DND-41 (cell line): ENCODE measurements at regions not wholly inside any gene's neighbourhood (a gene's known extent, or its start where the extent isn't known, plus 50 kb on each side); places are given as distances from the start of the nearest gene placed in this dataset.

Experiments used
- ATAC-seq: fragments of 200-7000 bp; cut with Tn5 transposase; 3 replicates; pipeline ENCODE4 v1.9.1; 2021; ENCODE audit warnings: low read depth; ENCODE audit not compliant: insufficient read depth
- DNase-seq: peaks from one replicate; pipeline ENCODE4 v3.0.0-alpha.2; 2020
- H2AFZ ChIP-seq: 2 replicates; pipeline ENCODE4 v1.6.0; 2012; ENCODE audit warnings: low read depth, low read length
- H3K27ac ChIP-seq: 2 replicates; pipeline ENCODE4 v1.5.1; 2012; ENCODE audit warnings: low read length, inconsistent platforms
- H3K27me3 ChIP-seq: fragments of 200-600 bp; sonication (generic); 2 replicates; pipeline ENCODE4 v1.6.0; 2012; ENCODE audit warnings: low read length, mild to moderate bottlenecking, inconsistent platforms; ENCODE audit not compliant: insufficient read depth, poor library complexity
- H3K36me3 ChIP-seq: 2 replicates; pipeline ENCODE4 v1.5.1; 2012; ENCODE audit warnings: low read length, inconsistent platforms; ENCODE audit not compliant: insufficient read depth
- H3K4me1 ChIP-seq: 2 replicates; pipeline ENCODE4 v1.5.1; 2012; ENCODE audit warnings: mild to moderate bottlenecking, low read length; ENCODE audit not compliant: insufficient read depth
- H3K4me2 ChIP-seq: 2 replicates; pipeline ENCODE4 v1.6.0; 2012; ENCODE audit warnings: mild to moderate bottlenecking, moderate library complexity, low read length, inconsistent platforms; ENCODE audit not compliant: insufficient read depth
- H3K4me3 ChIP-seq, 2 experiments: fragments of 200-600 bp in 1 of 2; shearing (Covaris generic) in 1 of 2; 2 replicates each; pipeline ENCODE4 v1.5.1; 2012 to 2016; ENCODE audit warnings: inconsistent platforms in 2 of 2, low read length in 2 of 2, mild to moderate bottlenecking in 2 of 2, low read depth in 1 of 2, moderate library complexity in 1 of 2
- H3K79me2 ChIP-seq: 2 replicates; pipeline ENCODE4 v1.6.0; 2012; ENCODE audit warnings: low read length, inconsistent platforms; ENCODE audit not compliant: insufficient read depth
- H3K9ac ChIP-seq: 2 replicates; pipeline ENCODE4 v1.6.0; 2012; ENCODE audit warnings: low read depth, mild to moderate bottlenecking, inconsistent platforms, low read length, moderate library complexity
- H3K9me3 ChIP-seq: 2 replicates; pipeline ENCODE4 v1.5.1; 2012; ENCODE audit warnings: low read length, moderate library complexity, mild to moderate bottlenecking, inconsistent platforms; ENCODE audit not compliant: insufficient read depth, severe bottlenecking
- H4K20me1 ChIP-seq: 2 replicates; pipeline ENCODE4 v1.6.0; 2012; ENCODE audit warnings: low read length; ENCODE audit not compliant: insufficient read depth
- CTCF ChIP-seq: IDR thresholded peaks from 2 replicates; pipeline ENCODE4 v1.5.1; 2012; ENCODE audit warnings: borderline replicate concordance, low read length, moderate library complexity, mild to moderate bottlenecking; ENCODE audit not compliant: poor library complexity, severe bottlenecking; ENCODE audit errors: extremely low read depth
- EZH2 ChIP-seq: IDR thresholded peaks from 3 replicates; pipeline ENCODE4 v1.6.1; 2012; ENCODE audit warnings: borderline replicate concordance, low read depth, mild to moderate bottlenecking, moderate library complexity, low read length, inconsistent platforms; ENCODE audit not compliant: severe bottlenecking

GRCh38 chr1:21346365-21347071 is 56.3 kb upstream of the ECE1 start:
- no peak for ATAC-seq
- Histone ChIP-seq H3K4me1 (peaks cover 40% of the 10 kb centered on the region), H3K9me3 (no peaks in the 10 kb centered on the region), H3K9ac (peak overlapping the region; percentile 73), H3K36me3 (no peaks in the 10 kb centered on the region), H4K20me1 (peaks cover 32% of the 10 kb centered on the region), H3K79me2 (peaks cover 20% of the 10 kb centered on the region), H3K27ac (no peak overlapping the region; the same call in 1 of the 2 replicates), H3K4me2 (peak overlapping the region; percentile 79), H3K27me3 (no peaks in the 10 kb centered on the region), H3K4me3 (peak overlapping the region; percentile 37 to 66; a peak in 3 of 4 replicates), H2AFZ (peak overlapping the region; percentile 93)
- DNase-seq, result no peak
- TF ChIP-seq EZH2 (no peak), CTCF (no peak)

- Histone ChIP-seq H3K9ac (peak overlapping the region; percentile 73), H3K9me3 (no peaks in the 10 kb centered on the region), H3K27me3 (no peaks in the 10 kb centered on the region), H3K79me2 (peaks cover 31% of the 10 kb centered on the region), H3K4me2 (peak overlapping the region; percentile 79), H4K20me1 (peaks cover 43% of the 10 kb centered on the region), H2AFZ (peak overlapping the region; percentile 79), H3K27ac (peak overlapping the region; percentile 54; the same call in 1 of the 2 replicates), H3K4me3 (peak overlapping the region; percentile 64 to 66), H3K36me3 (no peaks in the 10 kb centered on the region), H3K4me1 (peaks cover 40% of the 10 kb centered on the region)
- DNase-seq (peak; percentile 26), ATAC-seq (peak; percentile 58)
- TF ChIP-seq CTCF (no peak), EZH2 (no peak)
Observed at GRCh38 chr1:21344750-21345443, 54.6 kb upstream of the ECE1 start.

- Histone ChIP-seq H4K20me1 (peaks cover 49% of the 10 kb centered on the region), H3K36me3 (no peaks in the 10 kb centered on the region), H3K4me1 (peaks cover 40% of the 10 kb centered on the region), H3K4me2 (peak overlapping the region; percentile 79), H3K27me3 (no peaks in the 10 kb centered on the region), H3K4me3 (peak overlapping the region; percentile 64 to 66), H3K9me3 (no peaks in the 10 kb centered on the region), H3K9ac (peak overlapping the region; percentile 73), H3K27ac (no peak overlapping the region; the same call in 1 of the 2 replicates), H3K79me2 (peaks cover 31% of the 10 kb centered on the region), H2AFZ (peak overlapping the region; percentile 79)
- DNase-seq, result no peak
- ATAC-seq, result no peak
- TF ChIP-seq EZH2, result no peak
- no peak for TF ChIP-seq CTCF
Observed at GRCh38 chr1:21344098-21344749, 54.0 kb upstream of the ECE1 start.
